GM12891 (cell line): ENCODE measurements at regions not wholly inside any gene's neighbourhood (a gene's known extent, or its start where the extent isn't known, plus 50 kb on each side); places are given as distances from the start of the nearest gene placed in this dataset.
A peak's percentile ranks its signal among the peaks of the same experiment; 100 is the strongest.
"Not testable (repeated sequence)": the region's sequence is repeated elsewhere in the genome, so short reads cannot be mapped to it uniquely, and the experiment has no call there.

Experiments used
- DNase-seq: peaks from one replicate; pipeline ENCODE4 v3.0.0; 2011; ENCODE audit warnings: low spot score; ENCODE audit not compliant: insufficient read length
- FAIRE-seq: peaks from 2 replicates; lab custom pipeline; 2011; peaks lifted over from hg19 to GRCh38; lab: Jason Lieb, UNC
- PAX5 ChIP-seq: IDR thresholded peaks from 2 replicates; pipeline ENCODE4 v1.6.1; 2011; ENCODE audit warnings: low read length, moderate library complexity, mild to moderate bottlenecking; ENCODE audit not compliant: insufficient read depth, severe bottlenecking
- POLR2A ChIP-seq: IDR thresholded peaks from 2 replicates; pipeline ENCODE4 v1.6.1; 2011; ENCODE audit warnings: low read depth, low read length, control low read depth
- POLR2AphosphoS5 ChIP-seq: IDR thresholded peaks from 2 replicates; pipeline ENCODE4 v1.6.1; 2011; ENCODE audit warnings: low read depth, low read length, control low read depth
- POU2F2 ChIP-seq: IDR thresholded peaks from 2 replicates; pipeline ENCODE4 v1.6.1; 2011; ENCODE audit warnings: low read depth, mild to moderate bottlenecking, control low read depth, low read length, moderate library complexity
- SPI1 ChIP-seq: IDR thresholded peaks from 2 replicates; pipeline ENCODE4 v1.6.1; 2011; ENCODE audit warnings: low read depth, low read length, control low read depth
- TAF1 ChIP-seq: IDR thresholded peaks from 2 replicates; pipeline ENCODE4 v1.6.1; 2011; ENCODE audit warnings: low read depth, low read length, control low read depth

GRCh38 chr1:173315296-173315695 lies 108.2 kb upstream of the TNFSF4 start:
- TF ChIP-seq SPI1 (no peak), POU2F2 (no peak), PAX5 (no peak), POLR2A (no peak), POLR2AphosphoS5 (no peak), TAF1 (no peak)
- no peak for DNase-seq
- no peak for FAIRE-seq

DNA sequence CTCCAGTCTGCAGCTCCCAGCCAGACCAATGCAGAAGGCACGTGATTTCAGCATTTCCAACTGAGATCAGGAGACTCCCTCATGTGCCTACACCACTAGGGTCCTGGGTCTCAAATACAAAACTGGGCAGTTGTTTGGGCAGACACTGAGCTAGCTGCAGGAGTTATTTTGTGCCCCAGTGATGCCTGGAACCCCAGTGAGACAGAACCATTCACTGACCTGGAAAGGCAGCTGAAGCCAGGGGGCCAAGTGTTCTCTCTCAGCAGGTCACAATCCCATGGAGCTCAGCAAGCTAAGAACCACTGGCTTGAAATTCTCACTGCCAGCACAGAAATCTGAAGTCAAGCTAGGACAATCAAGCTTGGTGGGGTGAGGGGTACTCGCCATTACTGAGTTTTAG lies 111.7 kb upstream of the TNFSF4 start:
- DNase-seq: no peak
- no peak for TF ChIP-seq POLR2A
- TF ChIP-seq TAF1: no peak
- no peak for TF ChIP-seq SPI1
- no peak for TF ChIP-seq POU2F2
- TF ChIP-seq PAX5: no peak
- no peak for TF ChIP-seq POLR2AphosphoS5
- no peak for FAIRE-seq

- not testable (repeated sequence) for DNase-seq, FAIRE-seq
Observed at GRCh38 chr1:173324352-173324751, 117.2 kb upstream of the TNFSF4 start.

DNA sequence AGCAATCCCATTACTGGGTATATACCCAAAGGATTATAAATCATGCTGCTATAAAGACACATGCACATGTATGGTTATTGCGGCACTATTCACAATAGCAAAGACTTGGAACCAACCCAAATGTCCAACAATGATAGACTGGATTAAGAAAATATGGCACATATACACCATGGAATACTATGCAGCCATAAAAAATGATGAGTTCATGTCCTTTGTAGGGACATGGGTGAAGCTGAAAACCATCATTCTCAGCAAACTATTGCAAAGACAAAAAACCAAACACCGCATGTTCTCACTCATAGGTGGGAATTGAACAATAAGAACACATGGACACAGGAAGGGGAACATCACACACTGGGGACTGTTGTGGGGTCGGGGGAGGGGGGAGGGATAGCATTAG lies 120.9 kb upstream of the TNFSF4 start:
- DNase-seq, FAIRE-seq: not testable (repeated sequence)

GRCh38 chr1:173328961-173329360 lies 121.8 kb upstream of the TNFSF4 start:
- TF ChIP-seq POLR2AphosphoS5 (no peak), SPI1 (no peak), POLR2A (no peak), TAF1 (no peak), PAX5 (no peak), POU2F2 (no peak)
- DNase-seq (no peak), FAIRE-seq (no peak)

DNA sequence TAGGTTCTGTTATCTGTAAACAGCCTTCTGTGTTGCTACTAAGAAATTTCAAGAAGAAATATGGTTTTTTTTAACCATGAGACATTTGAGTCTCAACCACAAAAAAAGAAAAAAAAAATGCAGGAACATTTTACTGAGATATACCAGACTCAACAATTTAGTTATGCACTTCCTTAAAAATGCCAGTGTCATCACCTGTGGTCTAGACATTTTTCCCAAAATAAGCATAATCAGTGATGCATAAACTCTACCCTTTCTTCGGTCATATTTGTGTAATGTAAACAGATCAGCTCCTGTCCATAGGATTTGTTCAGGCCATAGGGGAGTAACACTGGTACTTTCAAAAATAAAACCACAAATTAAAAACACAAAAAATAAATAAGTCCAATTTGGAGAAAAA lies 122.6 kb upstream of the TNFSF4 start:
- FAIRE-seq (no peak), DNase-seq (no peak)
- no peak for TF ChIP-seq POLR2AphosphoS5
- TF ChIP-seq SPI1: peak; percentile 50

DNA sequence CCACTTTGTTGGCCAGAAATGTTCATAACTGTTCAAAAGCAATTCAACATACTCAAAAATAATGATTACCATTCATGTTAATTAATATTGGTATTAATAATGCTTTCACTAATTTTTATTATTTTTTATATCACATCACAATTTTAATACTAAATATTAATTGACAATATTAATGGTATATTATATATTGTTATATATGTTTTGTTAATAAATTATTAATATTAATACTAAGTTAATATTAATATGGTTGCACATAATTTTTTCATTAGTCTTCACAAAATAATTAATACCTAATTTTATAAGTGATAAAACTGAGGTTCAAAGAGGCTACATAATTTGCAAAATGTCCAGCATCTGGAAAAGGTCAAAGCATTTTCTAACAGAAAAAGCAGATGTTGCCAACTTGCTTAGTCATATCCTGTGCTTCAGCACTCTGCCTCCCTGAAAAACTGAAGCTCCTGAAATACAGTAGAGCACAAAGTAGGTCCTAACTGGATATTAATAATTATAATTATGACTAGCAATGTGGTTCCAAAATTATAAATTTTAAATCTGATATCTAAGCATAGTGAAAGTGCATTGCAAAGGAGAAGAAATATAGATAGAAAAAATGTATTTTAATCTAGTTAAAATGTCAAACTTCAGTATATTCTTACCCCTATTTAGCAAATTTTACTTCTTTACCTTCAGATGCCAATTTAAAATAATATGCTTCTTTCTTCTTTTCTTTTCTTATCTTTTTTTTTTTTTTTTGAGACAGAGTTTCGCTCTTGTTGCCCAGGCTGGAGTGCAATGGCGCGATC lies 123.2 kb upstream of the TNFSF4 start:
- DNase-seq (no peak), FAIRE-seq (no peak)

GRCh38 chr1:173330952-173331548 lies 123.9 kb upstream of the TNFSF4 start:
- TF ChIP-seq SPI1: peak; percentile 78
- not testable (repeated sequence) for FAIRE-seq, DNase-seq

More for the DNA sequence above, 123.2 kb upstream of the TNFSF4 start:
- TF ChIP-seq TAF1 (no peak), PAX5 (no peak), POU2F2 (no peak), POLR2A (no peak), SPI1 (no peak), POLR2AphosphoS5 (no peak)

DNA sequence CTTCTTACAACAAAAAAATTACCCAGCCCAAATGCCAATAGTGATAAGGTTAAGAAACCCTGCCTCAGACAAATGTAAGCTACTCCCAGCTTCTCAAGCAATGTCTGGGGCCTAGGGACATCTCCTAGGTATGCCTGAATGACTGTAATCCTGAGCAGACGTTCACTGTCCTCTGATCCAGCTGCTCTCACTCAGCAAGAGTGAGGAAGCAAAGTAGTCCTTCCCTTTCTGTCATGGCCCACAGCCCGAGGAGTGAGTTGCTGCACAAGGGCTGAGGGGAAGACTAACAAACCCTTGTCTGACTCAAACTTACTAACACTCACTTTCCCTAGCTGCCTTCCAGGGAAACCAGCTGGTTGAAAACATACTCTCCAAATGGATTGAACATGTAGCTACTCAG lies 124.9 kb upstream of the TNFSF4 start:
- no peak for DNase-seq
- TF ChIP-seq POU2F2 (no peak), POLR2AphosphoS5 (no peak), SPI1 (no peak), TAF1 (no peak), POLR2A (no peak), PAX5 (no peak)
- no peak for FAIRE-seq

DNA sequence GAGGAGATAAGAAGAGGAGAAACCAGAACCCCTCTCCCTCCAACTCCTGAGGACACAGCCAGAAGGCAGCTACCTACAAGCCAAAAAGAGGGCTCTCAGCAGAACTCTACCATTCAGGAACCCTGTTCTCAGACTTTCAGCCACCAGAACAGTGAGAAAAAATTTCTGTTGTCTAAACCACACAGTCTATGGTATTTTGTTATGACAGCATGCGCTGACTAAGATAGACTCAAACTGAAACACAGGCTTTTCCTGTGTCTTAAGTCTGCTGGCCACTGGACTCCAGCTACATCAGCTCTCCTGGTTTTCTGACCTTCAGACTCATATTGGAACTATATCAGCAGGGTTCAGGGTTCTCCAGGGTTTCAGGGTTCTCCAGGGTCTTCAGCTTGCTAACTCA lies 126.5 kb upstream of the TNFSF4 start:
- FAIRE-seq: peak; percentile 72
- TF ChIP-seq SPI1: no peak
- TF ChIP-seq POLR2AphosphoS5: no peak
- TF ChIP-seq PAX5: no peak
- TF ChIP-seq TAF1: no peak
- TF ChIP-seq POLR2A: no peak
- no peak for TF ChIP-seq POU2F2
- no peak for DNase-seq

DNA sequence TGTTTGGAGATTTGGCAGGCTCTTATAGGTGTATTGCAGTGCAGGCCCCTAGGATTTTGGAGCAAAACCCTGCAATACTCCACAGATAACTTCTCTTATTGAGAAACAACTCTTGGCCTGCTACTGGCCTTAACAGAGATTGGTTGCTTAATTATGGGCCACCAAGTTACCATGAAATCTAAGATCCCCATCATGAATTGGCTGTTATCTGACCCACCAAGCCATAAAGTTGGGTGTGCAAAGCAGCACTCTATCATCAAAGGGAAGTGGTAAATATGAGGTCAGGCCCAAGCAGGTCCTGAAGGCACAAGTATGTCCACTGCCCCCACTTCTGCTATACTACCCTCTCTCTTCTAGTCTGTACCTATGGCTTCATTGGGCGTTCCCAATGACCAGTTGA lies 130.0 kb upstream of the TNFSF4 start:
- FAIRE-seq (no peak), DNase-seq (no peak)
- TF ChIP-seq POLR2AphosphoS5 (no peak), PAX5 (no peak), SPI1 (no peak), TAF1 (no peak), POU2F2 (no peak), POLR2A (no peak)
